HCT116 (cell line): ENCODE measurements at regions not wholly inside any gene's neighbourhood (a gene's known extent, or its start where the extent isn't known, plus 50 kb on each side); places are given as distances from the start of the nearest gene placed in this dataset.

ENCODE experiments used
- CEBPB ChIP-seq: IDR thresholded peaks from 2 replicates; pipeline ENCODE4 v1.6.1; 2012; ENCODE audit warnings: low read depth
- EGR1 ChIP-seq: IDR thresholded peaks from 2 replicates; pipeline ENCODE4 v1.6.1; 2012; ENCODE audit warnings: low read depth
- POLR2A ChIP-seq: IDR thresholded peaks from 2 replicates; pipeline ENCODE4 v1.7.0; 2011; ENCODE audit warnings: borderline replicate concordance; ENCODE audit not compliant: insufficient read depth, insufficient read length; ENCODE audit errors: extremely low read depth
- POLR2AphosphoS5 ChIP-seq: IDR thresholded peaks from 2 replicates; pipeline ENCODE4 v1.6.1; 2011; ENCODE audit warnings: mild to moderate bottlenecking, low read depth, low read length, moderate library complexity
- RAD21 ChIP-seq: IDR thresholded peaks from 2 replicates; pipeline ENCODE4 v1.6.1; 2012; ENCODE audit warnings: low read depth, mild to moderate bottlenecking
- SP1 ChIP-seq: IDR thresholded peaks from 2 replicates; pipeline ENCODE4 v1.6.1; 2012; ENCODE audit warnings: low read depth
- YY1 ChIP-seq: IDR thresholded peaks from 2 replicates; pipeline ENCODE4 v1.6.1; 2011; ENCODE audit warnings: low read length, low read depth, moderate library complexity, mild to moderate bottlenecking; ENCODE audit not compliant: insufficient replicate concordance; ENCODE audit errors: extremely low read depth
- ZFX ChIP-seq: fragments of 450-650 bp; IDR thresholded peaks from 2 replicates; pipeline ENCODE4 v1.6.1; 2017
- TF ChIP-seq, protein P1 (sequence below), 3 experiments: fragments of 200-600 bp in 1 of 3; sonication (generic) in 1 of 3; IDR thresholded peaks in 2 of 3; conservative IDR thresholded peaks in 1 of 3; 2 replicates each; pipeline ENCODE4 v1.5.1; 2012 to 2017; ENCODE audit warnings: low read depth in 2 of 3, low read length in 2 of 3, antibody characterized with exemption in 1 of 3, borderline replicate concordance in 1 of 3, control low read depth in 1 of 3, mild to moderate bottlenecking in 1 of 3, mixed read lengths in 1 of 3, mixed run types in 1 of 3, moderate library complexity in 1 of 3; ENCODE audit not compliant: insufficient read depth in 1 of 3
- TF ChIP-seq, protein P2 (sequence below): IDR thresholded peaks from 2 replicates; pipeline ENCODE4 v1.6.1; 2012
- TF ChIP-seq, protein P3 (sequence below): IDR thresholded peaks from 2 replicates; pipeline ENCODE4 v1.6.1; 2012
- TF ChIP-seq, protein P4 (sequence below): IDR thresholded peaks from 2 replicates; pipeline ENCODE4 v1.6.1; 2012; ENCODE audit warnings: low read depth

DNA sequence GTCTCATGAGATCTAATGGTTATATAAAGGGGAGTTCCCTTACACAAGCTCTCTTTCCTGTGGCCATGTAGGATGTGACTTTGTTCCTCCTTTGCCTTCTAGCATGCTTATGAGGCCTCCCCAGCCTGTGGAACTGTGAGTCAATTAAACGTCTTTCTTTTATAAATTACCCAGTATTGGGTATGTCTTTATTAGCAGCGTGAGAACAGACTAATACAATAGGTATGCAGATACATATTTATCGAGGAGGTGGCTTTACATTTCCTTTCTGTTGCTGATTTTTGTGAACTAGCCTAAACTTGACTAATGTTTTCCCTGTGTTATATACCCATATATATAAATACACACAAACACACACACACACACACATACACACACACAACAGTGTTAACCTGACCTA, 80.2 kb downstream of the VCX2 start:
- TF ChIP-seq, protein P1, sequence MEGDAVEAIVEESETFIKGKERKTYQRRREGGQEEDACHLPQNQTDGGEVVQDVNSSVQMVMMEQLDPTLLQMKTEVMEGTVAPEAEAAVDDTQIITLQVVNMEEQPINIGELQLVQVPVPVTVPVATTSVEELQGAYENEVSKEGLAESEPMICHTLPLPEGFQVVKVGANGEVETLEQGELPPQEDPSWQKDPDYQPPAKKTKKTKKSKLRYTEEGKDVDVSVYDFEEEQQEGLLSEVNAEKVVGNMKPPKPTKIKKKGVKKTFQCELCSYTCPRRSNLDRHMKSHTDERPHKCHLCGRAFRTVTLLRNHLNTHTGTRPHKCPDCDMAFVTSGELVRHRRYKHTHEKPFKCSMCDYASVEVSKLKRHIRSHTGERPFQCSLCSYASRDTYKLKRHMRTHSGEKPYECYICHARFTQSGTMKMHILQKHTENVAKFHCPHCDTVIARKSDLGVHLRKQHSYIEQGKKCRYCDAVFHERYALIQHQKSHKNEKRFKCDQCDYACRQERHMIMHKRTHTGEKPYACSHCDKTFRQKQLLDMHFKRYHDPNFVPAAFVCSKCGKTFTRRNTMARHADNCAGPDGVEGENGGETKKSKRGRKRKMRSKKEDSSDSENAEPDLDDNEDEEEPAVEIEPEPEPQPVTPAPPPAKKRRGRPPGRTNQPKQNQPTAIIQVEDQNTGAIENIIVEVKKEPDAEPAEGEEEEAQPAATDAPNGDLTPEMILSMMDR (IDR thresholded peaks at IDR 0.05 in 2 of 3, conservative IDR thresholded peaks at IDR 0.05 in 1 of 3; ENCODE audit: borderline replicate concordance in 1 of 3, insufficient read depth in 1 of 3, low read depth in 2 of 3, low read length in 2 of 3), result no peak
- TF ChIP-seq CEBPB (no peak), RAD21 (no peak), POLR2A (no peak), ZFX (no peak), EGR1 (no peak), YY1 (no peak), SP1 (no peak), POLR2AphosphoS5 (no peak)
- TF ChIP-seq, protein P2, sequence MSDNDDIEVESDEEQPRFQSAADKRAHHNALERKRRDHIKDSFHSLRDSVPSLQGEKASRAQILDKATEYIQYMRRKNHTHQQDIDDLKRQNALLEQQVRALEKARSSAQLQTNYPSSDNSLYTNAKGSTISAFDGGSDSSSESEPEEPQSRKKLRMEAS, result no peak
- TF ChIP-seq, protein P3, sequence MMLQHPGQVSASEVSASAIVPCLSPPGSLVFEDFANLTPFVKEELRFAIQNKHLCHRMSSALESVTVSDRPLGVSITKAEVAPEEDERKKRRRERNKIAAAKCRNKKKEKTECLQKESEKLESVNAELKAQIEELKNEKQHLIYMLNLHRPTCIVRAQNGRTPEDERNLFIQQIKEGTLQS, result no peak
- TF ChIP-seq, protein P4, sequence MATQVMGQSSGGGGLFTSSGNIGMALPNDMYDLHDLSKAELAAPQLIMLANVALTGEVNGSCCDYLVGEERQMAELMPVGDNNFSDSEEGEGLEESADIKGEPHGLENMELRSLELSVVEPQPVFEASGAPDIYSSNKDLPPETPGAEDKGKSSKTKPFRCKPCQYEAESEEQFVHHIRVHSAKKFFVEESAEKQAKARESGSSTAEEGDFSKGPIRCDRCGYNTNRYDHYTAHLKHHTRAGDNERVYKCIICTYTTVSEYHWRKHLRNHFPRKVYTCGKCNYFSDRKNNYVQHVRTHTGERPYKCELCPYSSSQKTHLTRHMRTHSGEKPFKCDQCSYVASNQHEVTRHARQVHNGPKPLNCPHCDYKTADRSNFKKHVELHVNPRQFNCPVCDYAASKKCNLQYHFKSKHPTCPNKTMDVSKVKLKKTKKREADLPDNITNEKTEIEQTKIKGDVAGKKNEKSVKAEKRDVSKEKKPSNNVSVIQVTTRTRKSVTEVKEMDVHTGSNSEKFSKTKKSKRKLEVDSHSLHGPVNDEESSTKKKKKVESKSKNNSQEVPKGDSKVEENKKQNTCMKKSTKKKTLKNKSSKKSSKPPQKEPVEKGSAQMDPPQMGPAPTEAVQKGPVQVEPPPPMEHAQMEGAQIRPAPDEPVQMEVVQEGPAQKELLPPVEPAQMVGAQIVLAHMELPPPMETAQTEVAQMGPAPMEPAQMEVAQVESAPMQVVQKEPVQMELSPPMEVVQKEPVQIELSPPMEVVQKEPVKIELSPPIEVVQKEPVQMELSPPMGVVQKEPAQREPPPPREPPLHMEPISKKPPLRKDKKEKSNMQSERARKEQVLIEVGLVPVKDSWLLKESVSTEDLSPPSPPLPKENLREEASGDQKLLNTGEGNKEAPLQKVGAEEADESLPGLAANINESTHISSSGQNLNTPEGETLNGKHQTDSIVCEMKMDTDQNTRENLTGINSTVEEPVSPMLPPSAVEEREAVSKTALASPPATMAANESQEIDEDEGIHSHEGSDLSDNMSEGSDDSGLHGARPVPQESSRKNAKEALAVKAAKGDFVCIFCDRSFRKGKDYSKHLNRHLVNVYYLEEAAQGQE, result no peak
